GM12892 (cell line): ENCODE measurements at regions not wholly inside any gene's neighbourhood (a gene's known extent, or its start where the extent isn't known, plus 50 kb on each side); places are given as distances from the start of the nearest gene placed in this dataset.

Source experiments
- POLR2A ChIP-seq: IDR thresholded peaks from 2 replicates; pipeline ENCODE4 v1.6.1; 2011; ENCODE audit warnings: low read depth, low read length, control low read depth
- POLR2AphosphoS5 ChIP-seq: IDR thresholded peaks from 2 replicates; pipeline ENCODE4 v1.6.1; 2011; ENCODE audit warnings: low read depth, low read length, control low read depth
- TAF1 ChIP-seq: IDR thresholded peaks from 2 replicates; pipeline ENCODE4 v1.6.1; 2011; ENCODE audit warnings: low read depth, mild to moderate bottlenecking, control low read depth, low read length, borderline replicate concordance

DNA sequence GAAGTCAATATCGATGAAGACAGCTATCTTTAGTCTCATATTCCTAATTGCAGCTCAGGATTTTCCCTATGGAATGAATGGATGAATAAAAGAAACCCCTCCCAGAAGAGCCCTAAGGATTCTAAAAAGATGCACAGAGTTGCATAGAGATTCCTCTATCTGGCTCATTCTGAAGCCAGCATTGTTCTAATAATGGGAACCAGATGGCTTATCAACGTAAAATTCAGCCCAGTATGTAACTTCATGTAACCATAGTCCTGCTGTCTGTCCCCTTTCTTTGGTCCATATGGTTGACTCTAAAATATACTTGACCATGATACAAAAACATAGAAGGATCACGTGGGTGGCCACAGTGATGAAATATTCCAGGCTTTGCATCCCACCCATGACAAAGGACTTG lies 508.6 kb downstream of the RASEF start:
- TF ChIP-seq POLR2AphosphoS5 = no peak
- no peak for TF ChIP-seq POLR2A
- TF ChIP-seq TAF1 = no peak
